ENCODE measurements at regions not wholly inside any gene's neighbourhood (a gene's known extent, or its start where the extent isn't known, plus 50 kb on each side); places are given as distances from the start of the nearest gene placed in this dataset.

DNA sequence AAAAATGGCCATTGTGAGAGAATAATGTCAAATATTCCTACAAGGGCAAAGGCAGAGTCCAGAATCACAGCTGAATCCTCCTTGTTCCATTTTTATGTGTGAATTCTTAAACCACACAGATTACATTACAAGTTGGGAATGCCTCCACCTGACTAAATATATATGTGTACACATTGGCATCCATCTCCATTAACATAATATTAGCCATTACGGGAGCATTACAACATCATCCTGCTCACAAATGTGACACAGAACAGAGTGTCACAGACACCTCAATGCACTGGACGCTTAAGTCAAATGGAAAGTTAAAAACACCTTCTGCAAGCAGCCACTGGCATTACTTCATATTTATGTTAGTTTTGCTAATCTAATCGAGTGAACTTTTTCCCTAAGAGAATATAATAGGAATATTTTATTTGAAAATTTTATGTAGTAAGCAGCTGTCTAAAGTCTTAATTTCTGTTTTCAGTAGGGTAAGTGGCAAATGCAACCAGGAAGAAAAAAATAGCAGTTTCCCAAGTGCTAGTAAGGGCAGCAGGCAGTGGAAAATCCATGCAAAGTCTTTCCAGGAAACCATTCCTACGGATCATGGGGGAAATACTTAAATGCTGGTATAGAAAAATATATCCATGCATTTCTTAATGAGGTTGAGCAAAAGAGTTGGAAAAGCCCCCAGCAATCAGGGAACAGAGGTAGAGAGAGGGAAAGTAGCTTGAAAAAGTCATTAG is 255.6 kb downstream of the OSR1 start:
- TF ChIP-seq TCF12 (IDR thresholded peaks at IDR 0.05; ENCODE audit: low read depth) (no peak), CREB1 (IDR thresholded peaks at IDR 0.05; ENCODE audit: low read depth) (no peak), EP300 (IDR thresholded peaks at IDR 0.05; ENCODE audit: borderline replicate concordance) (no peak), NFIC (IDR thresholded peaks at IDR 0.05) (no peak)
- TF ChIP-seq, protein P1, sequence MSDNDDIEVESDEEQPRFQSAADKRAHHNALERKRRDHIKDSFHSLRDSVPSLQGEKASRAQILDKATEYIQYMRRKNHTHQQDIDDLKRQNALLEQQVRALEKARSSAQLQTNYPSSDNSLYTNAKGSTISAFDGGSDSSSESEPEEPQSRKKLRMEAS (IDR thresholded peaks at IDR 0.05), result no peak
- TF ChIP-seq, protein P2, sequence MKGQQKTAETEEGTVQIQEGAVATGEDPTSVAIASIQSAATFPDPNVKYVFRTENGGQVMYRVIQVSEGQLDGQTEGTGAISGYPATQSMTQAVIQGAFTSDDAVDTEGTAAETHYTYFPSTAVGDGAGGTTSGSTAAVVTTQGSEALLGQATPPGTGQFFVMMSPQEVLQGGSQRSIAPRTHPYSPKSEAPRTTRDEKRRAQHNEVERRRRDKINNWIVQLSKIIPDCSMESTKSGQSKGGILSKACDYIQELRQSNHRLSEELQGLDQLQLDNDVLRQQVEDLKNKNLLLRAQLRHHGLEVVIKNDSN (IDR thresholded peaks at IDR 0.05), result no peak
- TF ChIP-seq, protein P3, sequence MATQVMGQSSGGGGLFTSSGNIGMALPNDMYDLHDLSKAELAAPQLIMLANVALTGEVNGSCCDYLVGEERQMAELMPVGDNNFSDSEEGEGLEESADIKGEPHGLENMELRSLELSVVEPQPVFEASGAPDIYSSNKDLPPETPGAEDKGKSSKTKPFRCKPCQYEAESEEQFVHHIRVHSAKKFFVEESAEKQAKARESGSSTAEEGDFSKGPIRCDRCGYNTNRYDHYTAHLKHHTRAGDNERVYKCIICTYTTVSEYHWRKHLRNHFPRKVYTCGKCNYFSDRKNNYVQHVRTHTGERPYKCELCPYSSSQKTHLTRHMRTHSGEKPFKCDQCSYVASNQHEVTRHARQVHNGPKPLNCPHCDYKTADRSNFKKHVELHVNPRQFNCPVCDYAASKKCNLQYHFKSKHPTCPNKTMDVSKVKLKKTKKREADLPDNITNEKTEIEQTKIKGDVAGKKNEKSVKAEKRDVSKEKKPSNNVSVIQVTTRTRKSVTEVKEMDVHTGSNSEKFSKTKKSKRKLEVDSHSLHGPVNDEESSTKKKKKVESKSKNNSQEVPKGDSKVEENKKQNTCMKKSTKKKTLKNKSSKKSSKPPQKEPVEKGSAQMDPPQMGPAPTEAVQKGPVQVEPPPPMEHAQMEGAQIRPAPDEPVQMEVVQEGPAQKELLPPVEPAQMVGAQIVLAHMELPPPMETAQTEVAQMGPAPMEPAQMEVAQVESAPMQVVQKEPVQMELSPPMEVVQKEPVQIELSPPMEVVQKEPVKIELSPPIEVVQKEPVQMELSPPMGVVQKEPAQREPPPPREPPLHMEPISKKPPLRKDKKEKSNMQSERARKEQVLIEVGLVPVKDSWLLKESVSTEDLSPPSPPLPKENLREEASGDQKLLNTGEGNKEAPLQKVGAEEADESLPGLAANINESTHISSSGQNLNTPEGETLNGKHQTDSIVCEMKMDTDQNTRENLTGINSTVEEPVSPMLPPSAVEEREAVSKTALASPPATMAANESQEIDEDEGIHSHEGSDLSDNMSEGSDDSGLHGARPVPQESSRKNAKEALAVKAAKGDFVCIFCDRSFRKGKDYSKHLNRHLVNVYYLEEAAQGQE (IDR thresholded peaks at IDR 0.05; ENCODE audit: low read depth), result no peak

DNA sequence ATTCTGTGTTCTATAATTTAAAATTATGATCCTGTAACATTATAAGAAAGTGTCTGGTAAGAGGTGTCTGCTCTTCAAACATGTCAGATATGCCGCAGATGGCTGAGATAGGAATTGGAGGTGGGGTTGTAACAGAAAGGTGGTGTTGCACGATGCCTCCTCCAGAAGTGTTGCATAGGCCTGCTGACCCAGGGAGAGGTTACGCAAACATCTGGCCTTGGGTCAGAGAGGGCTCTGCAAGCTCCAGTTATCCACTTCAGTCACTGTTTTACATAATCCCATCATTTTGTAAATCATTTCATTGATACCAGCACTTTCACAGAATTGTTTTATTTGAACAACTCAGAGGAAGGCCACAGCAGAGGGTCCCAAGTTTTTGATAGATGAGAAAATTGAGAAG is 256.5 kb downstream of the OSR1 start:
- TF ChIP-seq YY1 (IDR thresholded peaks at IDR 0.05; ENCODE audit: low read depth) (no peak), NFIC (IDR thresholded peaks at IDR 0.05) (no peak), EGR1 (IDR thresholded peaks at IDR 0.05) (no peak), EP300 (IDR thresholded peaks at IDR 0.05; ENCODE audit: borderline replicate concordance) (no peak), CREB1 (IDR thresholded peaks at IDR 0.05; ENCODE audit: low read depth) (no peak), FOXM1 (IDR thresholded peaks at IDR 0.05; ENCODE audit: borderline replicate concordance, low read depth) (no peak), CEBPB (IDR thresholded peaks at IDR 0.05) (no peak), TEAD4 (IDR thresholded peaks at IDR 0.05) (no peak), RAD21 (IDR thresholded peaks at IDR 0.05; ENCODE audit: low read depth) (no peak), TAF1 (IDR thresholded peaks at IDR 0.05; ENCODE audit: low read depth) (no peak), ZBTB7A (IDR thresholded peaks at IDR 0.05; ENCODE audit: low read depth) (no peak), TCF12 (IDR thresholded peaks at IDR 0.05; ENCODE audit: low read depth) (no peak)
- TF ChIP-seq, protein P1 (IDR thresholded peaks at IDR 0.05), result no peak
- TF ChIP-seq, protein P3 (IDR thresholded peaks at IDR 0.05; ENCODE audit: low read depth), result no peak
- TF ChIP-seq, protein P2 (IDR thresholded peaks at IDR 0.05), result no peak

DNA sequence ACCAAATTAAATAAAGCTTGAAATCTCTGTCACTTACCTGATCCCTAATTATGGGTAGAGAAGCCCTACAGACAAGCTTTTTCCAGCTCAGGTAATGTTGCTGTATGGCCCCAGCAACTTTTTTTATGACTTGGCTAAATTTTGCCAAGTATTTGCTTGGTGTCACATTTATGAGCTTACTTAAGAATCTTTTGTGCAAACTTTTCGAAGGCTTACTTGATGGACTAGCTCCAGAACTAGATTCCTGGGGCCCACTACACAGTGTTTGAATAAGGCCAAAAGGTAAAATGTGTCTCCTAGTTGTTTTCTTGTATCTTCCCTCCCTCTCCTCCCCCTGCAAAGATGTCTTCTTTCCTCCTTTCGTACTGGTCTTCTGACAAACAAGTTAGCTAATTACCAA is 257.9 kb downstream of the OSR1 start:
- TF ChIP-seq TEAD4 (IDR thresholded peaks at IDR 0.05) (no peak), ZBTB7A (IDR thresholded peaks at IDR 0.05; ENCODE audit: low read depth) (no peak), TAF1 (IDR thresholded peaks at IDR 0.05; ENCODE audit: low read depth) (no peak), TCF12 (IDR thresholded peaks at IDR 0.05; ENCODE audit: low read depth) (no peak), EP300 (IDR thresholded peaks at IDR 0.05; ENCODE audit: borderline replicate concordance) (no peak), NFIC (IDR thresholded peaks at IDR 0.05) (no peak)

DNA sequence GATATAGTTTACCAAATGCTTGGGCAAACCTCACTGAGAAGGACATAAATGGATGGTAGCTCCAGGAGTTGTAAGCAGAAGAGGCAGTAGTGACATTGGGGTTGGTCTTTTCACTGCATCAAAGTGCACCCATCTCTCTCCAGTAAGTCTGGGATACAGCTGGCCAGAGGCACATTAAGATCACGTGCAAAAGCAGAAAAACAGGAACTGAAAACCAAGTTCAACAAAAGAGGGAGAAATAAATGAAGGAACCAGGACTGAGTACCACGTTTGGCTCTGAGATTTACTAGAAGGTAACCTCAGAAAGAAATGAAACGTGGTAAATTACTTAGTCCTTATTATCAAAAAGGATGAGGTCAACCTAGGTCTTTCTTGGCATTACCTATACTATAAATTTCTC is 259.2 kb downstream of the OSR1 start:
- no peak for TF ChIP-seq YY1 (IDR thresholded peaks at IDR 0.05; ENCODE audit: low read depth)
- TF ChIP-seq, protein P1 (IDR thresholded peaks at IDR 0.05), result no peak
- TF ChIP-seq ZBTB7A (IDR thresholded peaks at IDR 0.05; ENCODE audit: low read depth), result no peak
- no peak for TF ChIP-seq TAF1 (IDR thresholded peaks at IDR 0.05; ENCODE audit: low read depth)
- TF ChIP-seq CEBPB (IDR thresholded peaks at IDR 0.05), result no peak
- TF ChIP-seq NFIC (IDR thresholded peaks at IDR 0.05), result no peak
- TF ChIP-seq EP300 (IDR thresholded peaks at IDR 0.05; ENCODE audit: borderline replicate concordance), result no peak
- TF ChIP-seq CREB1 (IDR thresholded peaks at IDR 0.05; ENCODE audit: low read depth), result no peak

DNA sequence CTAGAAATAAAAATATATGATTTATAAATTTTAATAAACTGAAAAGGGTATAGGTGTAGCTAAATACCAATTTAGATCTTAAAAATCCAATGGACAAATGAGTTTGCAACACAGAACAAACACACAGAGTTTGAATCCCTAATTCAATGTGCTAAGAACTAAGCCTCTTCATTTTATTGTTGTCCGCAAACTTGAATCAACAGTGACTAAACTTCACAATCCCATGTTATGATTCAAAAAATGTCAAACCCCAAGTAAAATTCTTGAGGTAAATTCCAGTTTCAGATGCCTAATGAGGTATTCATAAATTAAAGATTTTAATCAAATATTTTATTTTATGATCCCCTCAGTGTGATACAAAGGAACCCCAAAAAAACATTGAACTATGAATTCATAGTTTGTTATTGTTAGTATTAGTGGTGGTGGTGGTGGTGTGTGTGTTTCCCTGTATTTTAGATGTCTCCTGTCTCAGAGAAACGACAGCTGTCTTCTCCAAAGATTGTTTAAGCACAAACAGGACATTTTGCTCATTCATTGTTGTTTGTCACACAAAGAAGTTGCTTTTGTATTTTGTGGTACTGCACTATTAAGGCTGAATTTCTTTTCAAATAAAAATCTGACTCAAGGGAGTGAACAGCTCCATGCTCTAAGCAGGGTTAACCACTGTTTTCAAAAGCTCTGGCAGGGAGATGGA is 259.8 kb downstream of the OSR1 start:
- TF ChIP-seq NFIC (IDR thresholded peaks at IDR 0.05), result no peak
- no peak for TF ChIP-seq TCF12 (IDR thresholded peaks at IDR 0.05; ENCODE audit: low read depth)
- no peak for TF ChIP-seq EP300 (IDR thresholded peaks at IDR 0.05; ENCODE audit: borderline replicate concordance)
- TF ChIP-seq, protein P1 (IDR thresholded peaks at IDR 0.05), result no peak
